GM23338 (cell line): ENCODE measurements at regions not wholly inside any gene's neighbourhood (a gene's known extent, or its start where the extent isn't known, plus 50 kb on each side); places are given as distances from the start of the nearest gene placed in this dataset.

ENCODE experiments used
- ATAC-seq: fragments of 200-7000 bp; cut with Tn5 transposase; 3 replicates; pipeline ENCODE4 v1.9.1; 2020
- DNase-seq: peaks from one replicate; pipeline ENCODE4 v3.0.0-alpha.2; 2015; ENCODE audit warnings: low spot score
- H2AFZ ChIP-seq: fragments of 200-600 bp; sonication (generic); 2 replicates; pipeline ENCODE4 v1.8.0; 2016; ENCODE audit warnings: antibody characterized with exemption, mild to moderate bottlenecking, moderate library complexity
- H3F3A ChIP-seq: fragments of 200-600 bp; sonication (generic); replicated peaks from 2 replicates; pipeline ENCODE4 v1.8.0; 2017; ENCODE audit warnings: antibody characterized with exemption, mixed run types, low read depth
- H3K27ac ChIP-seq: fragments of 200-600 bp; sonication (generic); 2 replicates; pipeline ENCODE4 v1.6.1; 2016; ENCODE audit warnings: low read depth
- H3K27me3 ChIP-seq: fragments of 200-600 bp; sonication (generic); 2 replicates; pipeline ENCODE4 v1.8.0; 2016; ENCODE audit warnings: mild to moderate bottlenecking, mixed run types, moderate library complexity; ENCODE audit not compliant: insufficient read depth
- H3K36me3 ChIP-seq: fragments of 200-600 bp; sonication (generic); 2 replicates; pipeline ENCODE4 v1.8.0; 2016; ENCODE audit warnings: mild to moderate bottlenecking; ENCODE audit not compliant: insufficient read depth
- H3K4me1 ChIP-seq: fragments of 200-600 bp; sonication (generic); 2 replicates; pipeline ENCODE4 v1.8.0; 2016; ENCODE audit warnings: mild to moderate bottlenecking, moderate library complexity; ENCODE audit not compliant: insufficient read depth
- H3K4me2 ChIP-seq: fragments of 200-600 bp; sonication (generic); 2 replicates; pipeline ENCODE4 v1.7.1; 2017; ENCODE audit warnings: mixed run types
- H3K4me3 ChIP-seq: fragments of 200-600 bp; sonication (generic); 2 replicates; pipeline ENCODE4 v1.6.1; 2016; ENCODE audit warnings: mixed run types
- H3K79me2 ChIP-seq: fragments of 200-600 bp; sonication (generic); replicated peaks from 2 replicates; pipeline ENCODE4 v1.8.0; 2017; ENCODE audit warnings: mild to moderate bottlenecking; ENCODE audit not compliant: insufficient read depth
- H3K9me2 ChIP-seq: fragments of 200-600 bp; sonication (generic); 2 replicates; pipeline ENCODE4 v1.8.0; 2017; ENCODE audit not compliant: insufficient read depth
- H4K20me1 ChIP-seq: fragments of 200-600 bp; sonication (generic); replicated peaks from 2 replicates; pipeline ENCODE4 v1.8.0; 2017; ENCODE audit warnings: mild to moderate bottlenecking; ENCODE audit not compliant: insufficient read depth
- H3K27ac Mint-ChIP-seq: 2 replicates; pipeline ENCODE4 v1.8.0; 2020; ENCODE audit warnings: inconsistent platforms, mild to moderate bottlenecking, moderate library complexity, mixed read lengths
- H3K27me3 Mint-ChIP-seq: 3 replicates; pipeline ENCODE4 v1.8.0; 2022; ENCODE audit warnings: low read depth, mild to moderate bottlenecking, moderate library complexity, mixed read lengths, inconsistent platforms; ENCODE audit not compliant: insufficient read depth, poor library complexity
- H3K36me3 Mint-ChIP-seq: 3 replicates; pipeline ENCODE4 v1.8.0; 2021; ENCODE audit warnings: low read depth, mild to moderate bottlenecking, inconsistent platforms, moderate library complexity, mixed read lengths
- H3K4me1 Mint-ChIP-seq: 3 replicates; pipeline ENCODE4 v1.8.0; 2020; ENCODE audit warnings: mild to moderate bottlenecking, inconsistent platforms, mixed read lengths
- H3K4me3 Mint-ChIP-seq: 3 replicates; pipeline ENCODE4 v1.8.0; 2021; ENCODE audit warnings: moderate library complexity, mild to moderate bottlenecking, inconsistent platforms, mixed read lengths
- H3K9me3 Mint-ChIP-seq: 3 replicates; pipeline ENCODE4 v1.8.0; 2020; ENCODE audit warnings: moderate library complexity, mild to moderate bottlenecking, inconsistent platforms, mixed read lengths
- CREB1 ChIP-seq: fragments of 250-450 bp; sonication (Bioruptor Pico); IDR thresholded peaks from 2 replicates; pipeline ENCODE4 v1.5.0; 2020; ENCODE audit warnings: low read depth, mild to moderate bottlenecking, moderate library complexity
- EZH2 ChIP-seq: fragments of 200-600 bp; sonication (generic); IDR thresholded peaks from one replicate; pipeline ENCODE4 v1.8.0; 2017; ENCODE audit warnings: antibody characterized with exemption, mild to moderate bottlenecking, low read depth; ENCODE audit not compliant: unreplicated experiment
- POLR2AphosphoS5 ChIP-seq: IDR thresholded peaks from 2 replicates; pipeline ENCODE4 v1.6.1; 2016; ENCODE audit warnings: antibody characterized with exemption, low read depth
- STAT1 ChIP-seq: IDR thresholded peaks from one replicate; pipeline ENCODE4 v1.6.1; 2016; ENCODE audit warnings: antibody characterized with exemption; ENCODE audit not compliant: unreplicated experiment
- ZNF462 ChIP-seq: fragments of 250-450 bp; sonication (Bioruptor Pico); IDR thresholded peaks from 2 replicates; pipeline ENCODE4 v1.5.0; 2020; ENCODE audit warnings: mild to moderate bottlenecking, moderate library complexity

GRCh38 chr2:45328264-45328870, 282.7 kb downstream of the SRBD1 start (continued):
- TF ChIP-seq ZNF462 (CRISPR knock-in tag) (no peak), POLR2AphosphoS5 (no peak), CREB1 (CRISPR knock-in tag) (no peak), EZH2 (no peak)

- Mint-ChIP-seq H3K9me3 (peaks cover 12% of the 10 kb centered on the region), H3K4me1 (peaks cover 8% of the 10 kb centered on the region; the same call in 2 of the 3 replicates), H3K4me3 (no peak overlapping the region), H3K27ac (no peak overlapping the region), H3K27me3 (peaks cover 4% of the 10 kb centered on the region), H3K36me3 (peaks cover 6% of the 10 kb centered on the region)
- Histone ChIP-seq H3K36me3 (no peaks in the 10 kb centered on the region; the same call in 1 of the 2 replicates), H4K20me1 (no peaks in the 10 kb centered on the region), H3K4me1 (peaks cover 10% of the 10 kb centered on the region; the same call in 1 of the 2 replicates), H3K27ac (no peak overlapping the region), H2AFZ (no peak overlapping the region), H3F3A (no peaks in the 10 kb centered on the region), H3K4me2 (no peak overlapping the region), H3K9me2 (0 out of 2 replicates have a peak, but pooled peaks cover 2% of the 10 kb centered on the region), H3K4me3 (no peak overlapping the region), H3K27me3 (no peaks in the 10 kb centered on the region), H3K79me2 (no peaks in the 10 kb centered on the region)
- DNase-seq: no peak
- ATAC-seq: no peak
- TF ChIP-seq POLR2AphosphoS5 (no peak), STAT1 (no peak), ZNF462 (CRISPR knock-in tag) (no peak)
Measured at GRCh38 chr2:45323344-45323743, 287.7 kb downstream of the SRBD1 start.
